ENCODE measurements at regions not wholly inside any gene's neighbourhood (a gene's known extent, or its start where the extent isn't known, plus 50 kb on each side); places are given as distances from the start of the nearest gene placed in this dataset.
"Not testable (repeated sequence)": the region's sequence is repeated elsewhere in the genome, so short reads cannot be mapped to it uniquely, and the experiment has no call there.

DNA sequence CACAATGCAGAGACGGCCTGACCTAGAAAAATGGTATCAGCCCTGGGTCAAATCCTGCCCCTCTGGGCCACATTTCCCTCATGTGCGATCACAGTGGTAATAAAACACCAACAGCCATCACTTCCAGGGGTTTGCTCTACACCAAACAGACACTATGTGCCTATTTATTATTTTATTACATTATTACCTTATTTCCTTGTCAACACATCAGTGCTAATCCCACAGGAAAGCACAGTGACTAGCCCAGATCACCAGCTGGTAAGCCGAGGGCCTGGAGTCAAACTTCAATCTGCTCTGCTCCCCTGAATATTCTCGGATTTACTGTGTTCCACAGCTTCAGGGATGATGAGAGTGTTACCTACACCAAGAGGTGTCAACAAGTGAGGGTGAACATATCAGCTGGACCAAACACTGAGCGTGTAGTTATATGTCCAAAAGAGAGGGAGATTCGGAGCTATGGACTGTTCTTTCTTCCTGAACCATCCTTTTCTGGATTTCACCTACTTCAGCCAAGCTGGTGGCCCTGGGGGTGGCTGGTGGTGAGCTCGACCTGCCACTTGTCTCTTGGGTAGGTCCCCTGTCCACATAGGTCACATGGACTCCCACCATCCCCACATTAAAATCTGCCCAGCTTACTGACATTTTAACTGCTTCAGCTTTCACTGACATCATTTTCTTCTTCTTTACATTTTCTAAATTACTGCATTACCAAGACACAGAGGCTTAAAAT is 198.9 kb downstream of the ANKRD30B start:
- TF ChIP-seq, protein P1, sequence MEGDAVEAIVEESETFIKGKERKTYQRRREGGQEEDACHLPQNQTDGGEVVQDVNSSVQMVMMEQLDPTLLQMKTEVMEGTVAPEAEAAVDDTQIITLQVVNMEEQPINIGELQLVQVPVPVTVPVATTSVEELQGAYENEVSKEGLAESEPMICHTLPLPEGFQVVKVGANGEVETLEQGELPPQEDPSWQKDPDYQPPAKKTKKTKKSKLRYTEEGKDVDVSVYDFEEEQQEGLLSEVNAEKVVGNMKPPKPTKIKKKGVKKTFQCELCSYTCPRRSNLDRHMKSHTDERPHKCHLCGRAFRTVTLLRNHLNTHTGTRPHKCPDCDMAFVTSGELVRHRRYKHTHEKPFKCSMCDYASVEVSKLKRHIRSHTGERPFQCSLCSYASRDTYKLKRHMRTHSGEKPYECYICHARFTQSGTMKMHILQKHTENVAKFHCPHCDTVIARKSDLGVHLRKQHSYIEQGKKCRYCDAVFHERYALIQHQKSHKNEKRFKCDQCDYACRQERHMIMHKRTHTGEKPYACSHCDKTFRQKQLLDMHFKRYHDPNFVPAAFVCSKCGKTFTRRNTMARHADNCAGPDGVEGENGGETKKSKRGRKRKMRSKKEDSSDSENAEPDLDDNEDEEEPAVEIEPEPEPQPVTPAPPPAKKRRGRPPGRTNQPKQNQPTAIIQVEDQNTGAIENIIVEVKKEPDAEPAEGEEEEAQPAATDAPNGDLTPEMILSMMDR (IDR thresholded peaks at IDR 0.05; ENCODE audit: low read depth, low read length) = not testable (repeated sequence)
- not testable (repeated sequence) for TF ChIP-seq POLR2A (IDR thresholded peaks at IDR 0.05; ENCODE audit: extremely low read depth, insufficient read length); MYC (IDR thresholded peaks at IDR 0.05; ENCODE audit: low read depth, low read length)
- TF ChIP-seq, protein P2, sequence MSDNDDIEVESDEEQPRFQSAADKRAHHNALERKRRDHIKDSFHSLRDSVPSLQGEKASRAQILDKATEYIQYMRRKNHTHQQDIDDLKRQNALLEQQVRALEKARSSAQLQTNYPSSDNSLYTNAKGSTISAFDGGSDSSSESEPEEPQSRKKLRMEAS (IDR thresholded peaks at IDR 0.05; ENCODE audit: low read depth, low read length) = not testable (repeated sequence)

Measured in NB4 (cell line).